ENCODE measurements at regions not wholly inside any gene's neighbourhood (a gene's known extent, or its start where the extent isn't known, plus 50 kb on each side); places are given as distances from the start of the nearest gene placed in this dataset.

DNA sequence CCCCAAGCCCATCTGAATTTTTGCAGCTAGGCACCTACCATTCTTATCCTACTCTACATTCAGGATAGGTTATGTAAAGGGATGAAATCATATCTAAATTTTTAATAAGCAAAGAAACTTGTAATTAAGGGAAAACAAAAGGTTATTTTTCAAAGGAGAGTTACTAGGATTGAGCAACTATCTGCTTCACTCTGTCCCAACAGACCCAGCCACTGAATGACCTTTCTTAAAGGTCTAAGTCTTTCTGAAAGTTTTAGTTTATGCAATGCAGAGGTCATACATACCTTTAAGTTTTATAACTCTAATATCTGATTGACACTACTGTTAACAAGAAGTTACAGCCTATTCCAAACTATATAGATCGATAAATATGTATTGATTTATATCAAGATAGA, 209.2 kb upstream of the CTNNB1 start:
- DNase-seq (no peak), ATAC-seq (no peak)
- intact Hi-C loops (cut with DNase I, micrococcal nuclease): no loop called here

DNA sequence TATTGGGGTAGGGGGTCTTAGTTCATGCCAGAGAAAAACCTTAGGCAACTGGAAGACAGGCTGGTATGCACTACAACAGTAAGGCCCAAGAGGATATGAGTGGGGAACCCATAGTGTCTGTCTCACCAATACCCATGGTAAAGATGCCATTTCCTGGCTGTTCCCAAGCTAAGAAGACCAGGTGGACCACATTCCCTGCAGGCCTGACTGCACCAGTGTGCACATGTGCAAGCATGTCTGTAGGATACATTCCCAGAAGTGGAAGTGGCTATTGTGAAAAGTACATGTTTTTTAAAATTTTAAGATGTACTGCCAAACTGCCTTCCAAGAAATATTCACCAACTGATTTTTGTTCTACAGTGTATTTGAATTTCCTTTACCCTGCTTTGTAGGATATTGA, 207.3 kb upstream of the CTNNB1 start:
- intact Hi-C loops (cut with DNase I, micrococcal nuclease): no loop called here
- no peak for ATAC-seq
- no peak for DNase-seq

DNA sequence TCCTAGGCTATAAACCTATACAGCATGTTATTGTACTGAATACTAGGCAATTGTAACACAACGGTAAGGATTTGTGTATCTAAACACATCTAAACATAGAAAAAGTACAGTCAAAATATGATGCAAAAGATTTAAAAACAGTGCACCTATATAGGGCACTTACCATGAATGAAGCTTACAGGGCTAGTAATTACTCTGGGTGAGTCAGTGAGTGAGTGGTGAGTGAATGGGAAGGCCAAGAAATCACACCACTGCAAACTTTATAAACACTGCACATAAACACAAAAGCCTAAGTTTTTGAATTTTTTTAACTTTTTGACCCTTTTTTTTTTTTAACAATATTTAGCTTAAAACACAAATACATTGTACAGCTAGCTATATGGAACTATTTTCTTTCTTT, 204.7 kb upstream of the CTNNB1 start:
- ATAC-seq (peak; percentile 21), DNase-seq (no peak)
- intact Hi-C loops (cut with DNase I, micrococcal nuclease): no loop called here

DNA sequence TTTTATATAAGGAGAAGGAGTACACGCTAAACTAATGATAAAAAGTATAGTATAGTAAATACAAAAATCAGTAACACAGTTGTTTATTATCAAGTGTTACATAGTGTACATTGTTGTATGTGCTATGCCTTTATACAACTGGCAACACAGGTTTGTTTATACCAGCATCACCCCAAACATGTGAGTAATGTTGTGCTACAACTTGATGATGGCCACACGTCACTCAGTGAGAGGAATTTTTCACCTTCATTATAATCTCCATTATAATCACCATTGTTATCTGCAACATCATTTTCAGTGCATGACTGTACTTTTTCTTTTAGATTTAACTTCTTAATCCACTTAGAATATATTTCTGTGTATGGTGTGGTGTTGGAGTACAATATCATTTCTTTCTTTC, 204.0 kb upstream of the CTNNB1 start:
- no peak for DNase-seq
- no peak for ATAC-seq
- intact Hi-C loops (cut with DNase I, micrococcal nuclease): no loop called here

DNA sequence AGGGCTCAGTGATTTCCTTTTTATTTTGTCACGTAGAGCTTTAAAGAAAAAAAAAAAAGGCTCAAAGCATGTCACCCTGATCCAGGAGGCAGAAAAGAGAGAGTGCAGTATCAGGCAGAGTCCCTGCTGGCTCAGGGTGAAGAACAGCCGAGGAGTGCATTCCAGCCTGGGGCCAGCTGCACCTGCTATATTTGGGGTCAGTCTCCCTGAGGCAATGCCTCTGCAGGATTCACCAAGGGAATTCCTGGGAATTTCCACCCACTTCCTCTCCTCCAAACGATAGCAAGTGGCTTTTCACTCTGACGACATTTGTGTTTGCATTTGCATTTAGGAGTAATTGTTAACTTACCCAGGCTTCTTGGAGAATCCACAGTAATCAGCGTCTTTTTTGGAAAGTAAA, 202.9 kb upstream of the CTNNB1 start:
- intact Hi-C loops (cut with DNase I, micrococcal nuclease): no loop called here

DNA sequence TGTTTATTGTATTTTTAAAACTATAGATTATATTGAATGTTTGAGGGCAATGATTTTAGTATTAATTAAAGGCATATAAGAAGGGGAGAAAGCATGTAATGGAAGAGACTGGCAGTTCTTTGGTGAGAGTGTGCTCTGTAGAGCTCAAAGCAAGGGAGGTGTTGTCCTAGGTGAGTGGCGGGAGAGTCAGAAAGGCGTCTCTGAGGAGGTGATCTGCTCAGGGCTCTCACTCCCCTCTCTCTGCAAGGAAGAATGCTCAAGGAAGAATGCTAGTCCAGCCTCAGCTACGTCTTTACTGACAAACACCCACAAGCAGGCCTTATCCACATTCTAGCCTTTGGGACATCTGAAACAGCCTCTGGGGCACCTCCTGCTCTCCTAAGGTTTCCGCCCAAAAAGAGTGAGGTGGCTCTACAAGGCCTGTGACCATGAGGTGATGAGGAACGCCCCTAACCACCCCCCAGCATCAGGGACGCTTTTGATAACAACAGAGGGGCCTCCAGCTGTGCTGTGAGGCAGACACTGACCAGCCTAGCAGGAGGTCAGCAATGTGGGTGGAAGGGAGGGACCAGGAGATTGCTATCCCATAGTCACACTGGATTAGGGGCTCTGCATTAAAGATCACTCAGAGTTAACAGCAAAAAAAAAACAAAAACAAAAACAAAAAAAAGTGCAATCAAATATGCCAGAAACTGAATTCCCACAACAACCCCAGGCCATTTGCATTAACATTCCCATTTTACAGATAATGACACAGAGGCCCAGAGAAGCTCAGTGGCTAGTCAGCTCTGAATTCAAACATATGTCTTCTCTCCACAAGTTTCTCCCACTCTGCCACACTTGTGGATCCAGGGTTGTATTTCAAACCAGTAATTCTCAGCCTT, 202.2 kb upstream of the CTNNB1 start:
- DNase-seq: no peak
- intact Hi-C loops (cut with DNase I, micrococcal nuclease): no loop called here
- no peak for ATAC-seq

More for the DNA sequence above, 202.9 kb upstream of the CTNNB1 start:
- DNase-seq: no peak
- ATAC-seq: no peak

DNA sequence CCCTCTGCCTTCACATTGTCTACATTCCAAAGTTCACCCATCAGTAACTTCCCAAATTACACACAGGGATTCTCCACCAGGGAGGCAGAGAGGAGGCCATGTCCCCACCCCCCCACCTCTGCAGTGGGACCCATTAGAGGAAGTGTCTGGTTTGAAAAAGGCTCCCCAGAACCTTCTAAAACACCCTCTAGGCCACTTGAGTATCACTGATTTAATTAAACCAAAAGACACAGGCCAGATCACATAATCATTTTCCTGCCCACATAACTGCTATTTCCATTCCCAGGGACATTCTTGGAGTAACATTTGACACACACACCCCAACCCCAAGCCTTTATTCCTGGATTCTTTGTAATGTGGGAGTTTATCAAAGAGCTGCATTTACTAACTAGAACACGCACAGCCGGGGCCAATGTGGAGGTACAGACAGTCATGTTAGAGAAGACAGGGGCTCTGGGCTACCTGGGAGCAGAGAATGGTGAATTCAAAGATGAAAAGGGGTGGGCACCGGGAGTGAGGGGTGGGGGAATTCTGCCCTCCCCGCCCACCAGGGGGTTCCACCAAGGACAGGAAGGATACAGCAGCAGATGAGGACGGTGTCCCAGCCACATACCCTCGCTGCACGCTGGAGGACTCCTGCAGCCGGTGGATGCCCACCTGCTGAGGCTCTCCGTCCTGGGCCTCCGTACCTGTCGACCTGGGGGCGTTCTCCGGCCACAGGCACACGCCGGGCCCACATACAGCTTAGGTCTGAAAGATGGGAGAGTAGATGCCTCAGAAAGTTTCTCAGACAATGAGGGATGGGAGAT, 201.4 kb upstream of the CTNNB1 start:
- intact Hi-C loops (cut with DNase I, micrococcal nuclease): no loop called here
- no peak for DNase-seq
- ATAC-seq: no peak

DNA sequence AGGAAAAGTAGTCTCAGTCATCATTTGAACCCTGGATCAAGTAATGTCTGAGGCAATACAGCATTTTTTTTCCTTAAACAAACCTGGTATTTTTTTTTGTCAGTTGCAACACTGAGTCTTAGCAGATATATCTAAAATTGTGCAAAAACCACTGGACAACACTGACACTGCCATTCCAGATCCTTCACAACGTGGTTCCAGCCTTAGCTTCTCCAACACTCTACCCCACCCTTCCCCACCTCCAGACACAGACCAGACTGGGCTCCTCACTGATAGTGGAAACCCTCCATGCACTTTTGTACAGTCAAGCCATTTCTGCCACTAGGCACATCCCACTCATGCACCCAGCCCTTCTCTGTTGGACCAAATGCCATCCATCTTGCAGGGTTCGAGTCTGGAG, 199.6 kb upstream of the CTNNB1 start:
- intact Hi-C loops (cut with DNase I, micrococcal nuclease): no loop called here
- no peak for DNase-seq
- ATAC-seq: no peak

DNA sequence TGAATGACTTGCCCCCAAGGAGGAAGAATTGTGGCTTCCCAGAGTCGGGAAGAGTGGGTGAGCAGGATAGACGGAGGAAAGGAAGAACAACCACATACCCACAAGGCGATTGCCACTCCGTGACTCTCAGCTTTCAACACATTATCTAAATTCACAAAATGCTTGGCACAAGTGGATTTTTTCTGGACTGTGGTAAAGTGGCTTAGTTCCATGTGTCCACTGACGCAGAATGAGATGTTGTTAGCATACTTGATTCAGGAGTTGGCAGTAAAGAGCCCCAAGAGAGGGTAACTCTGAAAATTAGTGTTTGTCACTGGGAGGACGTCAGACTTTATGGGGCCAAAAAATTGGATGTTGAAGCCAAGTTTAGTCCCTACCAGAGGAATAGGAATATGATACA, 198.8 kb upstream of the CTNNB1 start:
- ATAC-seq (no peak), DNase-seq (no peak)
- intact Hi-C loops (cut with DNase I, micrococcal nuclease): no loop called here

DNA sequence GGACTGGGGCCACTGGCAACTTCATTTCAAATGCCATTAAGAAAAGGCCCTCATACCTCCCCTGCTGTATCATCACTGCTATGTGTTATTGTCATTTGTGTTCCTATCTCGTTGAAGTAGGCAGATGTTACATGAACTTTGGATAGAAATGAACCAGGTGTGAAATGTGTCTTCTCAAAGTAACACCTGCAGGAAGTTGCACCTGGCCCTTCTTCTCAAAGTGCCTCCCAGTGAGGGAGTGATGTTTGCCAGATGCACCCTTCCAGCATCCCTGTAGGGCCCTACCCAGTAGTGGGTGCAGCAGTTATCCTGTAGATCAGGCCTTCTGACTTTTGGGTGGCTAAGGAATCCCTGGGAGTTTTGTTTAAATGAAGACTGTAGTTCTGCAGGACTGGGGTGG, 197.7 kb upstream of the CTNNB1 start:
- intact Hi-C loops (cut with DNase I, micrococcal nuclease): no loop called here
- no peak for ATAC-seq
- no peak for DNase-seq

DNA sequence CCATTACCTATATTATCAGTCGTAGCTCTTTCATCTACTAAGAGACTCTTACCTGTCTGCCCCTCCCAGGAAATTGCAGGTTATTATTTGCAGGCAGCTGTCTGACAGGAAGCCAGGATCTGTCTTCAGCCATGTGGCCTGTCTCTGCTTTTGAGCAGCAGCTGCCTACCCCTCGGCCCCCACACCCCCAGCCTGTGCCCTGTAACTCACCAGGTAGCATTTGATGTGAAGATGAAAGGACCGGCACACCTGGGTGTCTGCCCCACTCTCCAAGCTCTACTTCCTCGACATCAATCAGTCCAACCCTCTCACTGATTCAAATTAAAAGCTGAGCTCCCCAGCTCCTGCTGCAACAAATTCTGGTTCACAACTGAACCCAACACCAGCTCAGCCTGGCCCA, 197.2 kb upstream of the CTNNB1 start:
- intact Hi-C loops (cut with DNase I, micrococcal nuclease): no loop called here
- no peak for ATAC-seq
- no peak for DNase-seq

DNA sequence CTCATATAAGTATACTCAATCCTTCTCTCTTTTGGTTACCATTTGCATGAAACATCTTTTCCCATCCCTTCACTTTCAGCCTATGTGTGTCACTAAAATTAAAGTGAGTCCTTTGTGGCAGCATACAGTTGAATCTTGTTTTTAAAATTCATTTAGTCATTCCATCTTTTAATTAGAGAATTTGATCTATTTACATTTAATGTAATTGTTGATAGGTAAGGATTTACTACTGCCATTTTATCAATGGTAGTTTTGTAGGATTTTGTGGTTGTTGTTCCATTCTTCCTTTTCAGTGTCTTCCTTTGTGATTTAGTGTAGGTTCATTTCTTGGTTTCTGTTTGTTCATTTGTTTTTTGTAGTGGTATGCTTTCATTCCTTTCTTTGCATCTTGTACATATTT, 191.9 kb upstream of the CTNNB1 start:
- ATAC-seq (no peak), DNase-seq (no peak)
- intact Hi-C loops (cut with DNase I, micrococcal nuclease): no loop called here

DNA sequence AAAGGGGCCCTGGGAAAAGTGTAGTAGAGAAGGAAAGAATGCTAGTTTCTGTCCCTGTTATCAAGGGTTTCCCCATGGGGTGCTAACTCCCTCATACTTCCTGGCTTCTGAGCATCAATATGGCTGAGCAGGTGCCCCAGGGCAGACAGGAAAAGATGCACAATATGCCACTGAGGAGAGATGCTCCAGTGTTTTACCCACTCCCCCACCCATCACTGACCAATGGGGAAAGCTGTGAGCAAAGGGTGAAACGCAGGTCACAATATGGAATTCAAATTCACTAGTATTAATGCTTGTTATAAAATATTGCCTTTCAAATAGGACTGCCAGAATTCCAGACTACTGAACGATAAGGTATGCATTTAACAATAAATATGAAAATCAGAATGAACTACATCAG, 187.5 kb upstream of the CTNNB1 start:
- DNase-seq: no peak
- intact Hi-C loops (cut with DNase I, micrococcal nuclease): no loop called here
- no peak for ATAC-seq

DNA sequence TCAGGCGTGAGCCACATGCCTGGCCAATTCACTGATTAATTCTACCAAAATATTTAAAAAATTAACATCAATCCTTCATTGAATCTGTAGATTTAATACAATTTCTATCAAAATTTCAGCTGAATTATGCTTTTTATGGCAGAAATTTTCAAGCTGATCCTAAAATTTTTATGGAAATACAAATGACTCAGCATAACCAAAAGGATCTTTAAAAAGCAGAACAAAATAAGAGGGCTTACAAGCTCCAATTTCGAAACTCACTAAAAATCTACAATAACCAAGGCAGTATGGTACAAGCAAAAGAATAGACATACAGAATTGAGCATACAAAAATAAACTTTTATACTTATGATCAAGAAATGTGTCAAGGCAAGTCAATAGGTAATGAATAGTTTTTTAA, 180.4 kb upstream of the CTNNB1 start:
- DNase-seq (no peak), ATAC-seq (no peak)
- intact Hi-C loops (cut with DNase I, micrococcal nuclease): no loop called here

DNA sequence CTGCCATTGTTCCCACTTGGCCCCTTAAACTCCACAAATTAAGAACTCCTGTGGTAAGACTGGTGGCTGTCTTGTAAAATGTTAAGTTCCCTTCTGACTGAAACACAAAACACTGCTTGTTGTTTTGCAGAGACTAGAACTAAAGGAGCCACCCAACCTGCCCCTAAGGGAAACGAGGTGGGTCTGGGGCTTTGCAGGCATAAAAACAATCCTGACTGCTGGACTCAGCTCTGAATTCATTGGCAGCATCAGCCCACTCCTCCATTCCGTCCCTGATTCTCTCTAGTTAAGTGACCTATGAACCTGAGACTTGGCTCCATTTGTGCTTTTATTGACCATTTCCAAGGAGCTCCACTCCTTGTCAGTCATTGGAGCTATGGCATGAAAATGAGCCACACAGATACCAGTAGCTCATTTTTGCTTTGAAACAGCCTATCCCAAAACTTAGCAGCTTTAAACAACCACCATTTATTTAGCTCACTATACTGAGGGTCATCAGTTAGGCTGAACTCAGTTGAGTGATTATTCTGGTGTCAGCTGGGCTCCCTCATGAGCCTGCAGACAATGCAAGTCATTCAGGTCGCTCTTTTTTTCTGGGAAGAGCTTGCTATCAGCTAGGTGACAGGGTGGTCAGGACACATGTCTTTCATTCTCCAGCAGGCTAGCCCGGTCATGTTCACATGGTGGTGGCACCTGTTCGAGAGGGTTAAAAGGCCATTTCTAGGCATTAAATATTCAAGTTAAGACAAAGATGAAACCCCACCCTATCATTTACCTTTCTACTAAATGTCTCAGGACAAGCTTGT, 175.1 kb upstream of the CTNNB1 start:
- no peak for ATAC-seq
- no peak for DNase-seq
- intact Hi-C loops (cut with DNase I, micrococcal nuclease): no loop called here

DNA sequence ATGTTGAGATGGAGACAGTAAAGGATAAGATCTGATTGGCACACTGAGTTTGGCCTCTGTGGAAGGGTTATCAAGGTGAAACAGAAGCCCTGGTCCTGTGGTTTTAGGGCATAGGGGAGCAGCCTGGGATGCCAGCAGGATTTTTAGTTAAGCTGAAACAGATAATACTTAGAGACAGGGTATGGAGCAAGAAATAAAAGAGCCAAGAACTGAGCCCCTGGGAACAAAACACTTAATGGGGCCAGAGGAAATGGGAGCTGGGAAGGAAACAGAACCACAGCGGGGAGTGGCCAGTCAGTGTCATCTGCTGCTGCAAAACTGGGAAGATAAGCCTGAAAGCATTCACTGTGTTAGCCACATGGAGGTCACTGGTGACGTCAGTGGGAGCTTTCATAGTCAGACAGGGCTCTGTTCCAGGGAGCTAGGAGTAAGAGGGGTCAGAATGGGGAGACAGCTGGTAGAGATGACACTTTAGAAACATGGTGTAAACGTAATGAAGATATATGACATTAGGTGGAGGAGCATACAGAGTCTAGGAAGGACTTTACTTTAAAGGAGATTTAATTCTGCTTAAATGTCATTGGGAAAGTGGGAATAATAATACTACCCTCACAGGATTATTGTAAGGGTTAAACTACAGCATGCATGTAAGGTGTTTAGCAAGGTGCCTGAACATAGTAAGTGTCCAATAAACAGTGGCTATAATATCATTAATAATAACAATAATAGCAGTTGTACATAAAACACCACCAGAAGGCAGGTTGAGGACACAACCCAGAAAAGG, 172.7 kb upstream of the CTNNB1 start:
- ATAC-seq: no peak
- peak; percentile 22 to 53 for DNase-seq

DNA sequence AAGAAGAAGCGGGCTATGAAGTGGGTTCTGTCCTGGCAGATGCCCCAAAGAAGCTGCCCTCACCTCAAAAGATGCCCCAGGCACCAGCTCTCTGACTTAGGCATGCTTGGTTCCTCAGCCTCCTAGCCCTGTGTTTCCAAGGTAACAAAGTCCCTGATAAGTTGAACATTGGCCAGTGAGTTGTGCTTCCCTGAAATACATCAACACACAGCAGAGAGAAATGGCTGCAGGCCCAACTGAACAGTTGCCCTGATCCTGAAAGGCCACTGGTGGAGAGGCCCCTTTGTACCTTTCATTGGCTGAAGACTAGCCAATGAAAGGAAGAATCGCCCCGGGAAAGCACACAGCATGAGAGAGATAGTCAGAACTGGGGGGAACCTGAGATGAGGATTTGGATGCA, 169.9 kb upstream of the CTNNB1 start:
- DNase-seq (no peak), ATAC-seq (no peak)
- intact Hi-C loops (cut with DNase I, micrococcal nuclease): no loop called here

More for the DNA sequence above, 172.7 kb upstream of the CTNNB1 start:
- intact Hi-C loops (cut with DNase I, micrococcal nuclease): no loop called here

DNA sequence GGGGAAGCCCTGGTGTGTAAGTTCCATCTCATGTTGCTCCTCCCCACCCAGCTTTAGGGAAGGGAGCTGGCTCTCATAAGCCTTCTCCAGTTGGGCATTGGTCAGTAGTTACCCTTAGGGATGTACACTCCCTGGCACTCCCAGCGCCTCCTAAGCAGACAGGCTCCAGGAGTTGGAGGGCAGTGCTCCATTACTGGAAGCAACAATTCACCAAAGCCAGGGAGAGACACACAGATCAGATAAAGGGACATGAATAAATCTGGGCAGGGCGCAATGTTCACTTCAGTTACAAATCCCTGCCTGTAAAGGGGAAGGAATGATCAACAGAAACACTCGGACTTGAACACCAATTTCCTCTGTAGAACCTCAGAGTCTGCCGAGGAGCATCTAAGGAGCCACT, 169.1 kb upstream of the CTNNB1 start:
- ATAC-seq: no peak
- intact Hi-C loops (cut with DNase I, micrococcal nuclease): no loop called here
- DNase-seq: no peak

DNA sequence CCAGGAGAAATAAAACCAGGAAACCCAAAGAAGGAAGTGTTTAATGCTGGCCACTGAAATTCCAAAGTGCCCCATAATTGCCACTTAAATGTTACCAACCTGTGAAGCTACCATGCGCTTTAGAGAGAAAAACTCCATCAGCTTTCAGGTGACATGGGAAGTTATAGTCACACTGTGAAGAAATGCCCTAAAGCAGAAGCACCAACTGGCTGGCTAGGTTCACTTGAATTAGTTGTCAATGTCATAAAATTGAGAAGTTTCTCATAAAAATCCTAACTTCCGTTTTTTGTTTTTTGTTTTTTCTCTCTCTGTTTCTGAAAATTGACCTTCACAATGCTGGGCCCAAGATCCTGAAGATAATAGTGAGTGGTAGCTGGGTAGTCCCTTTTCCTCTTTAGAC, 167.9 kb upstream of the CTNNB1 start:
- intact Hi-C loops (cut with DNase I, micrococcal nuclease): no loop called here
- no peak for ATAC-seq
- no peak for DNase-seq
